WTC11 (cell line): ENCODE measurements at regions not wholly inside any gene's neighbourhood (a gene's known extent, or its start where the extent isn't known, plus 50 kb on each side); places are given as distances from the start of the nearest gene placed in this dataset.

ENCODE experiments used
- ATAC-seq: fragments of 200-7000 bp; cut with Tn5 transposase; 2 replicates; pipeline ENCODE4 v1.10.0; 2021; ENCODE audit warnings: mild to moderate bottlenecking, moderate library complexity
- CTCF ChIA-PET: fragments of 300-600 bp; sonication (Branson Sonifier 250); formaldehyde crosslinking; loops from one replicate; lab custom pipeline; 2021; ENCODE audit warnings: antibody characterized with exemption; lab: Charles Lee
- POLR2A ChIA-PET: fragments of 350-600 bp; sonication (Branson Sonifier 250); formaldehyde crosslinking; loops from one replicate; lab custom pipeline; 2021; ENCODE audit warnings: antibody characterized with exemption; lab: Charles Lee
- DNase-seq: peaks from one replicate; pipeline ENCODE4 v3.0.0; 2021; ENCODE audit warnings: low spot score
- H3K27ac Mint-ChIP-seq: 2 replicates; pipeline ENCODE4 v1.8.0; 2021; ENCODE audit warnings: mixed read lengths
- H3K27me3 Mint-ChIP-seq: 2 replicates; pipeline ENCODE4 v1.8.0; 2021; ENCODE audit warnings: low read depth, mild to moderate bottlenecking, moderate library complexity, mixed read lengths
- H3K36me3 Mint-ChIP-seq: 2 replicates; pipeline ENCODE4 v1.8.0; 2021; ENCODE audit warnings: mixed read lengths
- H3K4me1 Mint-ChIP-seq: 2 replicates; pipeline ENCODE4 v1.8.0; 2022; ENCODE audit warnings: mixed read lengths
- H3K4me3 Mint-ChIP-seq: 2 replicates; pipeline ENCODE4 v1.8.0; 2021; ENCODE audit warnings: mild to moderate bottlenecking, moderate library complexity, mixed read lengths
- H3K9me3 Mint-ChIP-seq: 2 replicates; pipeline ENCODE4 v1.8.0; 2021; ENCODE audit warnings: mixed read lengths
- CREB1 ChIP-seq: sonication (generic); formaldehyde crosslinking; IDR thresholded peaks from 2 replicates; pipeline ENCODE4 v1.8.0; 2023; ENCODE audit warnings: mild to moderate bottlenecking, missing genetic modification reagents
- ESRRA ChIP-seq: sonication (generic); formaldehyde crosslinking; IDR thresholded peaks from 2 replicates; pipeline ENCODE4 v1.8.1; 2022; ENCODE audit warnings: mild to moderate bottlenecking, missing genetic modification reagents, borderline replicate concordance
- FOXP1 ChIP-seq: sonication (generic); formaldehyde crosslinking; IDR thresholded peaks from 2 replicates; pipeline ENCODE4 v1.8.0; 2022; ENCODE audit warnings: missing genetic modification reagents, mild to moderate bottlenecking, moderate library complexity, borderline replicate concordance
- GTF2I ChIP-seq: fragments of 250-450 bp; sonication (Bioruptor Pico); conservative IDR thresholded peaks from 2 replicates; pipeline ENCODE4 v1.4.0; 2021; ENCODE audit warnings: mild to moderate bottlenecking
- KAT7 ChIP-seq: sonication (generic); formaldehyde crosslinking; IDR thresholded peaks from 2 replicates; pipeline ENCODE4 v1.8.1; 2023; ENCODE audit warnings: missing genetic modification reagents, mild to moderate bottlenecking, borderline replicate concordance
- NFATC4 ChIP-seq: fragments of 250-450 bp; sonication (Bioruptor Pico); IDR thresholded peaks from 2 replicates; pipeline ENCODE4 v1.9.0; 2021; ENCODE audit warnings: mild to moderate bottlenecking
- SMAD3 ChIP-seq: sonication (generic); formaldehyde crosslinking; IDR thresholded peaks from 2 replicates; pipeline ENCODE4 v1.8.0; 2022; ENCODE audit warnings: missing genetic modification reagents, mild to moderate bottlenecking, borderline replicate concordance
- ZNF121 ChIP-seq: sonication (generic); formaldehyde crosslinking; IDR thresholded peaks from 2 replicates; pipeline ENCODE4 v1.8.0; 2023; ENCODE audit warnings: missing genetic modification reagents
- ZNF423 ChIP-seq: fragments of 250-450 bp; sonication (Bioruptor Pico); IDR thresholded peaks from 2 replicates; pipeline ENCODE4 v2.1.2; 2022; ENCODE audit warnings: mild to moderate bottlenecking, moderate library complexity
- TF ChIP-seq, protein P1 (sequence below): sonication (generic); formaldehyde crosslinking; IDR thresholded peaks from 2 replicates; pipeline ENCODE4 v1.8.0; 2022; ENCODE audit warnings: mild to moderate bottlenecking, missing genetic modification reagents
- TF ChIP-seq, protein P2 (sequence below): sonication (generic); formaldehyde crosslinking; IDR thresholded peaks from 2 replicates; pipeline ENCODE4 v1.8.1; 2023; ENCODE audit warnings: mild to moderate bottlenecking, missing genetic modification reagents, moderate library complexity
- TF ChIP-seq, protein P3 (sequence below): sonication (generic); formaldehyde crosslinking; IDR thresholded peaks from 2 replicates; pipeline ENCODE4 v1.8.1; 2022; ENCODE audit warnings: missing genetic modification reagents, borderline replicate concordance
- TF ChIP-seq, protein P4 (sequence below): sonication (generic); formaldehyde crosslinking; IDR thresholded peaks from 2 replicates; pipeline ENCODE4 v1.8.1; 2022; ENCODE audit warnings: mild to moderate bottlenecking, moderate library complexity, missing genetic modification reagents
- TF ChIP-seq, protein P5 (sequence below): sonication (generic); formaldehyde crosslinking; IDR thresholded peaks from 2 replicates; pipeline ENCODE4 v1.8.0; 2022; ENCODE audit warnings: mild to moderate bottlenecking, missing genetic modification reagents
- TF ChIP-seq, protein P6 (sequence below): fragments of 250-450 bp; sonication (Bioruptor Pico); IDR thresholded peaks from 2 replicates; pipeline ENCODE4 v1.9.0; 2021; ENCODE audit warnings: moderate library complexity, mild to moderate bottlenecking, inconsistent platforms, borderline replicate concordance
- TF ChIP-seq, protein P7 (sequence below): fragments of 250-450 bp; sonication (Bioruptor Pico); IDR thresholded peaks from 2 replicates; pipeline ENCODE4 v1.8.0; 2021; ENCODE audit warnings: mild to moderate bottlenecking
- TF ChIP-seq, protein P8 (sequence below): sonication (generic); formaldehyde crosslinking; IDR thresholded peaks from 2 replicates; pipeline ENCODE4 v1.8.1; 2022; ENCODE audit warnings: low read depth, missing genetic modification reagents, borderline replicate concordance
- TF ChIP-seq, protein P9 (sequence below): fragments of 250-450 bp; sonication (Bioruptor Pico); conservative IDR thresholded peaks from 2 replicates; pipeline ENCODE4 v1.9.0; 2021; ENCODE audit warnings: mild to moderate bottlenecking
- TF ChIP-seq, protein P10 (sequence below): fragments of 200-600 bp; IDR thresholded peaks from 2 replicates; pipeline ENCODE4 v1.8.0; 2022; ENCODE audit warnings: antibody characterized with exemption

DNA sequence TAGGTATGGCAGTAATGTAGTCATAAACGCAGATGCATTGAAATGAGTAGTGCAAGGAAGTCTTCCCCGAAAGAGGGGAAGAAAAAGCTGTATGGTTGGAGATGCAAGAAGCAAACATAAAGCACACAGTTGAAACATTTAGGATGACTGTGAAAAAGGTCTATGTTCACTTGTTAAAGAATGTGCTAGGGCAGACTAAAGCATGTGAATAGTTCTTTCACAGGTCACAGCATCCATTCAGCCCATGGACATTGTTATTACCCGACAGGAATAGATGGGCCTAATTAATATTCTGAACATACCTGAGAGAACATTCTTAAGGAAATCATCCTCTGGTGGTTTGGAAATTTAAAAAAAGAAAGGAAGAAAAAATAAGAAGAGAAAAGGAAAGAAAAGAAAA, 595.2 kb downstream of the ZIC1 start:
- POLR2A ChIA-PET, result no interaction called here
- DNase-seq (no peak), ATAC-seq (peak; percentile 69)
- TF ChIP-seq ESRRA (no peak), SMAD3 (CRISPR knock-in tag) (no peak), KAT7 (CRISPR knock-in tag) (no peak), ZNF423 (no peak), NFATC4 (CRISPR knock-in tag) (no peak), ZNF121 (CRISPR knock-in tag) (no peak)
- TF ChIP-seq, protein P1, sequence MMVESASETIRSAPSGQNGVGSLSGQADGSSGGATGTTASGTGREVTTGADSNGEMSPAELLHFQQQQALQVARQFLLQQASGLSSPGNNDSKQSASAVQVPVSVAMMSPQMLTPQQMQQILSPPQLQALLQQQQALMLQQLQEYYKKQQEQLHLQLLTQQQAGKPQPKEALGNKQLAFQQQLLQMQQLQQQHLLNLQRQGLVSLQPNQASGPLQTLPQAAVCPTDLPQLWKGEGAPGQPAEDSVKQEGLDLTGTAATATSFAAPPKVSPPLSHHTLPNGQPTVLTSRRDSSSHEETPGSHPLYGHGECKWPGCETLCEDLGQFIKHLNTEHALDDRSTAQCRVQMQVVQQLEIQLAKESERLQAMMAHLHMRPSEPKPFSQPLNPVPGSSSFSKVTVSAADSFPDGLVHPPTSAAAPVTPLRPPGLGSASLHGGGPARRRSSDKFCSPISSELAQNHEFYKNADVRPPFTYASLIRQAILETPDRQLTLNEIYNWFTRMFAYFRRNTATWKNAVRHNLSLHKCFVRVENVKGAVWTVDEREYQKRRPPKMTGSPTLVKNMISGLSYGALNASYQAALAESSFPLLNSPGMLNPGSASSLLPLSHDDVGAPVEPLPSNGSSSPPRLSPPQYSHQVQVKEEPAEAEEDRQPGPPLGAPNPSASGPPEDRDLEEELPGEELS, result no peak
- TF ChIP-seq, protein P2, sequence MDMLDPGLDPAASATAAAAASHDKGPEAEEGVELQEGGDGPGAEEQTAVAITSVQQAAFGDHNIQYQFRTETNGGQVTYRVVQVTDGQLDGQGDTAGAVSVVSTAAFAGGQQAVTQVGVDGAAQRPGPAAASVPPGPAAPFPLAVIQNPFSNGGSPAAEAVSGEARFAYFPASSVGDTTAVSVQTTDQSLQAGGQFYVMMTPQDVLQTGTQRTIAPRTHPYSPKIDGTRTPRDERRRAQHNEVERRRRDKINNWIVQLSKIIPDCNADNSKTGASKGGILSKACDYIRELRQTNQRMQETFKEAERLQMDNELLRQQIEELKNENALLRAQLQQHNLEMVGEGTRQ, result no peak
- TF ChIP-seq, protein P3, sequence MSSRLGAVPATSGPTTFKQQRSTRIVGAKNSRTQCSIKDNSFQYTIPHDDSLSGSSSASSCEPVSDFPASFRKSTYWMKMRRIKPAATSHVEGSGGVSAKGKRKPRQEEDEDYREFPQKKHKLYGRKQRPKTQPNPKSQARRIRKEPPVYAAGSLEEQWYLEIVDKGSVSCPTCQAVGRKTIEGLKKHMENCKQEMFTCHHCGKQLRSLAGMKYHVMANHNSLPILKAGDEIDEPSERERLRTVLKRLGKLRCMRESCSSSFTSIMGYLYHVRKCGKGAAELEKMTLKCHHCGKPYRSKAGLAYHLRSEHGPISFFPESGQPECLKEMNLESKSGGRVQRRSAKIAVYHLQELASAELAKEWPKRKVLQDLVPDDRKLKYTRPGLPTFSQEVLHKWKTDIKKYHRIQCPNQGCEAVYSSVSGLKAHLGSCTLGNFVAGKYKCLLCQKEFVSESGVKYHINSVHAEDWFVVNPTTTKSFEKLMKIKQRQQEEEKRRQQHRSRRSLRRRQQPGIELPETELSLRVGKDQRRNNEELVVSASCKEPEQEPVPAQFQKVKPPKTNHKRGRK (CRISPR knock-in tag), result no peak
- TF ChIP-seq, protein P4, sequence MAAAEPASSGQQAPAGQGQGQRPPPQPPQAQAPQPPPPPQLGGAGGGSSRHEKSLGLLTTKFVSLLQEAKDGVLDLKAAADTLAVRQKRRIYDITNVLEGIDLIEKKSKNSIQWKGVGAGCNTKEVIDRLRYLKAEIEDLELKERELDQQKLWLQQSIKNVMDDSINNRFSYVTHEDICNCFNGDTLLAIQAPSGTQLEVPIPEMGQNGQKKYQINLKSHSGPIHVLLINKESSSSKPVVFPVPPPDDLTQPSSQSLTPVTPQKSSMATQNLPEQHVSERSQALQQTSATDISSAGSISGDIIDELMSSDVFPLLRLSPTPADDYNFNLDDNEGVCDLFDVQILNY (CRISPR knock-in tag), result no peak
- TF ChIP-seq, protein P5, sequence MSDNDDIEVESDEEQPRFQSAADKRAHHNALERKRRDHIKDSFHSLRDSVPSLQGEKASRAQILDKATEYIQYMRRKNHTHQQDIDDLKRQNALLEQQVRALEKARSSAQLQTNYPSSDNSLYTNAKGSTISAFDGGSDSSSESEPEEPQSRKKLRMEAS, result no peak
- TF ChIP-seq, protein P6, sequence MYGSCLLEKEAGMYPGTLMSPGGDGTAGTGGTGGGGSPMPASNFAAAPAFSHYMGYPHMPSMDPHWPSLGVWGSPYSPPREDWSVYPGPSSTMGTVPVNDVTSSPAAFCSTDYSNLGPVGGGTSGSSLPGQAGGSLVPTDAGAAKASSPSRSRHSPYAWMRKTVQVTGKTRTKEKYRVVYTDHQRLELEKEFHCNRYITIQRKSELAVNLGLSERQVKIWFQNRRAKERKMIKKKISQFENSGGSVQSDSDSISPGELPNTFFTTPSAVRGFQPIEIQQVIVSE (CRISPR knock-in tag), result no peak
- no peak overlapping the region for H3K4me3 Mint-ChIP-seq
- H3K27me3 Mint-ChIP-seq, result no peaks in the 10 kb centered on the region
- H3K36me3 Mint-ChIP-seq, result no peaks in the 10 kb centered on the region
- peak overlapping the region; percentile 86 for H3K27ac Mint-ChIP-seq
- peaks cover 15% of the 10 kb centered on the region for H3K4me1 Mint-ChIP-seq
- CTCF ChIA-PET, result interaction anchor here (1.6 kb wide), 1 partner anchor 10 kb away, joined by 3 read pairs; no protein-coding TSS in a partner anchor
- peaks cover 8% of the 10 kb centered on the region for H3K9me3 Mint-ChIP-seq

DNA sequence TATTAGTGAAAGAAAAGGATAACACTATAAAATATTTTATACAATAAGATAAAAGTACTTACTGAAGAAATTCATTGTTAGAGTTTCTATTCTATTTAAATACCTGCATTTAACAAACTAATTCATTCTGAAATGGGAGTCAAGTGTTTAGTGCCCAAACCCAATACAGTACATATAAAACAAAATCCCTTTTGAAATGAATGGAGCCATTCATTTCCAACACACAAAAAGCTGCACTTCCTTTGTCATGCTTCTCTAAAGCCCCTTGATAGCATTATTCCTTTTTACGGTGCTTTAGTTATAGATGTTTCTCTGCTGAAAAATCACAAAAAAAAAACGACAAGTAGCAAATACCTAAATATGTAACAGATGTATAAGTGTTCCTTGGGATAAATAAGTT, 596.3 kb downstream of the ZIC1 start:
- ChIA-PET CTCF (interaction anchor here (1.6 kb wide), 1 partner anchor 11 kb away, joined by 3 read pairs; no protein-coding TSS in a partner anchor), POLR2A (no interaction called here)
- Mint-ChIP-seq H3K4me1 (peaks cover 19% of the 10 kb centered on the region), H3K27ac (no peak overlapping the region), H3K27me3 (no peaks in the 10 kb centered on the region), H3K36me3 (no peaks in the 10 kb centered on the region), H3K4me3 (no peak overlapping the region), H3K9me3 (peaks cover 4% of the 10 kb centered on the region; the same call in 1 of the 2 replicates)
- no peak for DNase-seq
- no peak for ATAC-seq
- TF ChIP-seq, protein P7, sequence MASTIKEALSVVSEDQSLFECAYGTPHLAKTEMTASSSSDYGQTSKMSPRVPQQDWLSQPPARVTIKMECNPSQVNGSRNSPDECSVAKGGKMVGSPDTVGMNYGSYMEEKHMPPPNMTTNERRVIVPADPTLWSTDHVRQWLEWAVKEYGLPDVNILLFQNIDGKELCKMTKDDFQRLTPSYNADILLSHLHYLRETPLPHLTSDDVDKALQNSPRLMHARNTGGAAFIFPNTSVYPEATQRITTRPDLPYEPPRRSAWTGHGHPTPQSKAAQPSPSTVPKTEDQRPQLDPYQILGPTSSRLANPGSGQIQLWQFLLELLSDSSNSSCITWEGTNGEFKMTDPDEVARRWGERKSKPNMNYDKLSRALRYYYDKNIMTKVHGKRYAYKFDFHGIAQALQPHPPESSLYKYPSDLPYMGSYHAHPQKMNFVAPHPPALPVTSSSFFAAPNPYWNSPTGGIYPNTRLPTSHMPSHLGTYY (CRISPR knock-in tag), result no peak
- TF ChIP-seq, protein P8, sequence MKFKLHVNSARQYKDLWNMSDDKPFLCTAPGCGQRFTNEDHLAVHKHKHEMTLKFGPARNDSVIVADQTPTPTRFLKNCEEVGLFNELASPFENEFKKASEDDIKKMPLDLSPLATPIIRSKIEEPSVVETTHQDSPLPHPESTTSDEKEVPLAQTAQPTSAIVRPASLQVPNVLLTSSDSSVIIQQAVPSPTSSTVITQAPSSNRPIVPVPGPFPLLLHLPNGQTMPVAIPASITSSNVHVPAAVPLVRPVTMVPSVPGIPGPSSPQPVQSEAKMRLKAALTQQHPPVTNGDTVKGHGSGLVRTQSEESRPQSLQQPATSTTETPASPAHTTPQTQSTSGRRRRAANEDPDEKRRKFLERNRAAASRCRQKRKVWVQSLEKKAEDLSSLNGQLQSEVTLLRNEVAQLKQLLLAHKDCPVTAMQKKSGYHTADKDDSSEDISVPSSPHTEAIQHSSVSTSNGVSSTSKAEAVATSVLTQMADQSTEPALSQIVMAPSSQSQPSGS, result no peak
- TF ChIP-seq CREB1 (CRISPR knock-in tag), result no peak
- TF ChIP-seq, protein P9, sequence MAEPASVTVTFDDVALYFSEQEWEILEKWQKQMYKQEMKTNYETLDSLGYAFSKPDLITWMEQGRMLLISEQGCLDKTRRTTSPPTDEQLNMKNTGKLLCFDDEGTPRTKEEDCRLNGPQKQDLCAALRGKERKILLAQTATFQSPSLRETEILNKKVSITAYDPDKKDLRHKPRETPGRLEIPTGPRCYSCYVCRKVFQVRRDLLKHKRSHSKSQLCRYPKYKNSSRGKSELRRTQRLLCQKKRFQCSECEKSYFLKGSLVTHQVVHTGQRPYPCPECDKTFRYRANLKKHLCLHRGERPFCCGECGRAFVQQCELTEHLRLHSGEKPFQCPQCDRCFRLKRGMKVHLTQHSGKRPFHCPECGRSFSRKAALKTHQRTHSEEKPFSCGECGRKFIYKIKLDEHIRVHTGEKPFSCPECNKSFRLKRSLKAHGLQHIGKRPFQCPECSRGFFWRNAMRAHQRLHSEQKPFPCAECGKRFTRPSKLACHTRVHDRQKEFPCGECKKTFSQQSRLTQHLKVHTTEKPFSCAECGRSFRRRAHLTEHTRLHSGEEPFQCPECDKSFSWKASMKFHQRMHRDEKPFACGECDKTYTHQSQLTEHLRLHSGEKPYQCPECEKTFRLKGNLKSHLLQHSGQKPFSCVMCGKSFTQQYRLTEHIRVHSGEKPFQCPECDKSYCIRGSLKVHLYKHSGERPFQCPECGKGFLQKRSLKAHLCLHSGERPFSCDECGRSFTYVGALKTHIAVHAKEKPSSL (CRISPR knock-in tag), result no peak
- TF ChIP-seq, protein P10, sequence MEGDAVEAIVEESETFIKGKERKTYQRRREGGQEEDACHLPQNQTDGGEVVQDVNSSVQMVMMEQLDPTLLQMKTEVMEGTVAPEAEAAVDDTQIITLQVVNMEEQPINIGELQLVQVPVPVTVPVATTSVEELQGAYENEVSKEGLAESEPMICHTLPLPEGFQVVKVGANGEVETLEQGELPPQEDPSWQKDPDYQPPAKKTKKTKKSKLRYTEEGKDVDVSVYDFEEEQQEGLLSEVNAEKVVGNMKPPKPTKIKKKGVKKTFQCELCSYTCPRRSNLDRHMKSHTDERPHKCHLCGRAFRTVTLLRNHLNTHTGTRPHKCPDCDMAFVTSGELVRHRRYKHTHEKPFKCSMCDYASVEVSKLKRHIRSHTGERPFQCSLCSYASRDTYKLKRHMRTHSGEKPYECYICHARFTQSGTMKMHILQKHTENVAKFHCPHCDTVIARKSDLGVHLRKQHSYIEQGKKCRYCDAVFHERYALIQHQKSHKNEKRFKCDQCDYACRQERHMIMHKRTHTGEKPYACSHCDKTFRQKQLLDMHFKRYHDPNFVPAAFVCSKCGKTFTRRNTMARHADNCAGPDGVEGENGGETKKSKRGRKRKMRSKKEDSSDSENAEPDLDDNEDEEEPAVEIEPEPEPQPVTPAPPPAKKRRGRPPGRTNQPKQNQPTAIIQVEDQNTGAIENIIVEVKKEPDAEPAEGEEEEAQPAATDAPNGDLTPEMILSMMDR, result no peak
- no peak for TF ChIP-seq GTF2I (CRISPR knock-in tag)
- TF ChIP-seq FOXP1, result no peak
